ENCODE measurements at regions not wholly inside any gene's neighbourhood (a gene's known extent, or its start where the extent isn't known, plus 50 kb on each side); places are given as distances from the start of the nearest gene placed in this dataset.
A peak's percentile ranks its signal among the peaks of the same experiment; 100 is the strongest.
"Not testable (repeated sequence)": the region's sequence is repeated elsewhere in the genome, so short reads cannot be mapped to it uniquely, and the experiment has no call there.

- no peak for TF ChIP-seq CTCF (IDR thresholded peaks at IDR 0.05; ENCODE audit: control insufficient read depth, extremely low read depth, insufficient read depth)
- no peak for DNase-seq (ENCODE audit: low read depth)
- H3K4me3 ChIP-seq (ENCODE audit: low read depth, low read length) = no peak overlapping the region
Measured at GRCh38 chr9:85108229-85108628, 438.7 kb downstream of the NTRK2 start.

GRCh38 chr9:85089188-85089969, 419.9 kb downstream of the NTRK2 start:
- TF ChIP-seq CTCF (IDR thresholded peaks at IDR 0.05; ENCODE audit: control insufficient read depth, extremely low read depth, insufficient read depth) = no peak
- H3K4me3 ChIP-seq (ENCODE audit: low read depth, low read length) = no peak overlapping the region
- no peak for DNase-seq (ENCODE audit: low read depth)

- DNase-seq (ENCODE audit: low read depth) = no peak
- H3K4me3 ChIP-seq (ENCODE audit: low read depth, low read length) = no peak overlapping the region
- TF ChIP-seq CTCF (IDR thresholded peaks at IDR 0.05; ENCODE audit: control insufficient read depth, extremely low read depth, insufficient read depth) = no peak
Measured at GRCh38 chr9:85081963-85082362, 412.4 kb downstream of the NTRK2 start.

GRCh38 chr9:85079349-85079748, 409.8 kb downstream of the NTRK2 start:
- no peak overlapping the region for H3K4me3 ChIP-seq (ENCODE audit: low read depth, low read length)
- TF ChIP-seq CTCF (IDR thresholded peaks at IDR 0.05; ENCODE audit: control insufficient read depth, extremely low read depth, insufficient read depth) = no peak
- peak; percentile 1 for DNase-seq (ENCODE audit: low read depth)

GRCh38 chr9:85077944-85078343, 408.4 kb downstream of the NTRK2 start:
- no peak overlapping the region for H3K4me3 ChIP-seq (ENCODE audit: low read depth, low read length)
- TF ChIP-seq CTCF (IDR thresholded peaks at IDR 0.05; ENCODE audit: control insufficient read depth, extremely low read depth, insufficient read depth) = no peak
- no peak for DNase-seq (ENCODE audit: low read depth)

- H3K4me3 ChIP-seq (ENCODE audit: low read depth, low read length); DNase-seq (ENCODE audit: low read depth): not testable (repeated sequence)
Measured at GRCh38 chr9:85077146-85077545, 407.6 kb downstream of the NTRK2 start.

Data from LNCaP clone FGC (cell line).